Activated CD8-positive, alpha-beta memory T cell treated with anti-CD3 and anti-CD28 coated beads for 36 hours (primary cell): ENCODE measurements at regions not wholly inside any gene's neighbourhood (a gene's known extent, or its start where the extent isn't known, plus 50 kb on each side); places are given as distances from the start of the nearest gene placed in this dataset.
"Not testable (repeated sequence)": the region's sequence is repeated elsewhere in the genome, so short reads cannot be mapped to it uniquely, and the experiment has no call there.

Source experiments
- CTCF ChIA-PET: fragments of 350-600 bp; sonication (Branson Sonifier 250); formaldehyde crosslinking; loops from one replicate; lab custom pipeline; 2021; ENCODE audit warnings: antibody characterized with exemption; lab: Charles Lee
- POLR2A ChIA-PET: fragments of 350-600 bp; sonication (Branson Sonifier 250); formaldehyde crosslinking; loops from one replicate; lab custom pipeline; 2021; ENCODE audit warnings: antibody characterized with exemption; lab: Charles Lee

- CTCF ChIA-PET, result no interaction called here
- POLR2A ChIA-PET, result no interaction called here
Measured at GRCh38 chr2:129796225-129796624, 183.2 kb upstream of the RAB6C start.

GRCh38 chr2:129796801-129797488, 182.5 kb upstream of the RAB6C start:
- ChIA-PET POLR2A (no interaction called here), CTCF (no interaction called here)

GRCh38 chr2:129797489-129798300, 181.8 kb upstream of the RAB6C start:
- ChIA-PET POLR2A (no interaction called here), CTCF (no interaction called here)

GRCh38 chr2:129798301-129798581, 181.2 kb upstream of the RAB6C start:
- POLR2A ChIA-PET, result no interaction called here

GRCh38 chr2:129798626-129799025, 180.8 kb upstream of the RAB6C start:
- CTCF ChIA-PET, result no interaction called here
- POLR2A ChIA-PET, result no interaction called here

More at GRCh38 chr2:129798301-129798581, 181.2 kb upstream of the RAB6C start:
- CTCF ChIA-PET, result no interaction called here

GRCh38 chr2:129799036-129799958, 180.2 kb upstream of the RAB6C start:
- CTCF ChIA-PET, result no interaction called here
- POLR2A ChIA-PET, result no interaction called here

GRCh38 chr2:129800285-129800684, 179.2 kb upstream of the RAB6C start:
- CTCF ChIA-PET, result no interaction called here

GRCh38 chr2:129800686-129801085, 178.8 kb upstream of the RAB6C start:
- ChIA-PET CTCF (no interaction called here), POLR2A (no interaction called here)

More at GRCh38 chr2:129800285-129800684, 179.2 kb upstream of the RAB6C start:
- POLR2A ChIA-PET, result no interaction called here

- POLR2A ChIA-PET, result no interaction called here
- CTCF ChIA-PET, result no interaction called here
Measured at GRCh38 chr2:129801575-129801974, 177.9 kb upstream of the RAB6C start.

GRCh38 chr2:129802290-129802689, 177.2 kb upstream of the RAB6C start:
- ChIA-PET CTCF (no interaction called here), POLR2A (no interaction called here)

- POLR2A ChIA-PET, result no interaction called here
- CTCF ChIA-PET, result no interaction called here
Measured at GRCh38 chr2:129803032-129803431, 176.4 kb upstream of the RAB6C start.

GRCh38 chr2:129803871-129804270, 175.6 kb upstream of the RAB6C start:
- POLR2A ChIA-PET, result no interaction called here
- CTCF ChIA-PET, result no interaction called here

- ChIA-PET POLR2A (no interaction called here), CTCF (no interaction called here)
Measured at GRCh38 chr2:129805899-129806298, 173.6 kb upstream of the RAB6C start.

- POLR2A ChIA-PET, result no interaction called here
- CTCF ChIA-PET, result no interaction called here
Measured at GRCh38 chr2:129806317-129806716, 173.1 kb upstream of the RAB6C start.

GRCh38 chr2:129806990-129807389, 172.5 kb upstream of the RAB6C start:
- ChIA-PET CTCF (no interaction called here), POLR2A (no interaction called here)

GRCh38 chr2:129807642-129808338, 171.7 kb upstream of the RAB6C start:
- POLR2A ChIA-PET, CTCF ChIA-PET: not testable (repeated sequence)

GRCh38 chr2:129810521-129810920, 168.9 kb upstream of the RAB6C start:
- ChIA-PET CTCF (no interaction called here), POLR2A (no interaction called here)

- POLR2A ChIA-PET, result no interaction called here
- CTCF ChIA-PET, result no interaction called here
Measured at GRCh38 chr2:129812071-129812470, 167.4 kb upstream of the RAB6C start.

GRCh38 chr2:129812654-129813053, 166.8 kb upstream of the RAB6C start:
- ChIA-PET POLR2A (no interaction called here), CTCF (no interaction called here)

GRCh38 chr2:129813404-129813803, 166.1 kb upstream of the RAB6C start:
- CTCF ChIA-PET, result no interaction called here
- POLR2A ChIA-PET, result no interaction called here
